ENCODE measurements at regions not wholly inside any gene's neighbourhood (a gene's known extent, or its start where the extent isn't known, plus 50 kb on each side); places are given as distances from the start of the nearest gene placed in this dataset.

GRCh38 chr5:10921160-10921559 is 160.1 kb upstream of the DAP start:
- Histone ChIP-seq H3K27ac (no peak overlapping the region), H3K4me1 (no peaks in the 10 kb centered on the region), H3K4me3 (no peak overlapping the region), H3K9me3 (peaks cover 0 to 7% (median 0%) of the 10 kb centered on the region in 11 donors), H3K36me3 (no peaks in the 10 kb centered on the region), H3K27me3 (peaks cover 0 to 8% (median 0%) of the 10 kb centered on the region in 7 donors)
- no peak for TF ChIP-seq CTCF (IDR thresholded peaks at IDR 0.05)
- intact Hi-C loops (cut with DNase I), result no loop called here
- 84 to 86% methylated on average over 3 of the region's 3 CpGs for WGBS, 2 donors
- ATAC-seq, result no peak
- no peak for DNase-seq

GRCh38 chr5:10920400-10920799 is 159.4 kb upstream of the DAP start:
- Histone ChIP-seq H3K9me3 (no peaks in the 10 kb centered on the region), H3K27me3 (peaks cover 0 to 8% (median 0%) of the 10 kb centered on the region in 7 donors), H3K27ac (no peak overlapping the region), H3K36me3 (no peaks in the 10 kb centered on the region), H3K4me1 (no peaks in the 10 kb centered on the region), H3K4me3 (no peak overlapping the region)
- WGBS, 2 donors, result 88 to 93% methylated on average over 2 of the region's 2 CpGs
- ATAC-seq, result no peak
- intact Hi-C loops (cut with DNase I), result no loop called here
- no peak for DNase-seq
- no peak for TF ChIP-seq CTCF (IDR thresholded peaks at IDR 0.05)

- intact Hi-C loops (cut with DNase I), result no loop called here
- no peak for TF ChIP-seq CTCF (IDR thresholded peaks at IDR 0.05)
- Histone ChIP-seq H3K27ac (no peak overlapping the region), H3K4me1 (peaks cover 0 to 8% (median 0%) of the 10 kb centered on the region in 9 donors), H3K4me3 (no peak overlapping the region), H3K9me3 (no peaks in the 10 kb centered on the region), H3K36me3 (no peaks in the 10 kb centered on the region), H3K27me3 (no peaks in the 10 kb centered on the region)
- 77 to 84% methylated on average over 9 of the region's 9 CpGs for WGBS, 2 donors
- ATAC-seq (no peak), DNase-seq (no peak)
These were observed 153.9 kb upstream of the DAP start for GRCh38 chr5:10914741-10915480.

- H3K4me1 ChIP-seq, result peaks cover 0 to 8% (median 0%) of the 10 kb centered on the region in 9 donors
- DNase-seq, result no peak
- WGBS, 2 donors, result 26 to 32% methylated on average over 5 of the region's 5 CpGs
- no peak overlapping the region for H3K4me3 ChIP-seq
- H3K36me3 ChIP-seq, result no peaks in the 10 kb centered on the region
- no peak for TF ChIP-seq CTCF (IDR thresholded peaks at IDR 0.05)
- ATAC-seq, result peak in 2 of 8 donors; percentile 48 to 70
- H3K27me3 ChIP-seq, result no peaks in the 10 kb centered on the region
- no peak overlapping the region for H3K27ac ChIP-seq
- no peaks in the 10 kb centered on the region for H3K9me3 ChIP-seq
- intact Hi-C loops (cut with DNase I), result no loop called here
These were observed 152.8 kb upstream of the DAP start for GRCh38 chr5:10913841-10914240.

All from heart right ventricle (tissue), 16 donors.